ENCODE measurements at regions not wholly inside any gene's neighbourhood (a gene's known extent, or its start where the extent isn't known, plus 50 kb on each side); places are given as distances from the start of the nearest gene placed in this dataset.

DNA sequence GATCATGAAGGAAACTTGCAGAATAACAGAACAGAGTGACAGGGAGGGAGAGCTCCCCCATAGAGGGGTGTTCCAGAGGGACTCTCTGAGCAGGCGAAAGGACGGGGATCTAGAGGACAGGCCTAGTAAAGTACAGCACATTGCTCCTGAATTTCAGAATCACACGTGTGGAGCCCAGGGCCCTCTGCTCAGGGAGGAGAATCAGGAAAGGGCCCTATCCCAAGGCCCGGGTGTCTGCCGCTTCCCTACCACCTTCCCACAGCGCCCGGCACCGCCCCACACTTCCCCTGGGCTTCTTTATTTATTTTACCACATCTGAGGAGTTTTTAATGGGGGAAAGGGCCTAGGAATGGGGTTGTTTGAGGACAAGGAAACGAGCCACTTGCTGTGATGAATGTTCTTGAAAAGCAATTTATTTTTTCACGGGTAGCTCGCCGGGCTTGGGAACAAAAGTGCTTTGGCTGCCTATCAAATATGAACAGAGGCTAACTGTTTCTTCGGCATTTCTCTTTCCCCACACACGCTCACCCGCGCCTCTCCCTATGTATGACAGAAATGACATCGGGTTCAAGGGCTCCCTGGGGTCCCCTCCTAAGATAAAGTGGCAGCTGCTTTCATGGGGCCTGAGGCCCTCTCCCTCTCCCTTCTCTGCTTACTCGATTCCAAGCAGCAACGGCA, 79.3 kb upstream of the GLI2 start:
- Histone ChIP-seq H3K9me2 (replicated peaks; ENCODE audit: insufficient read depth, low read length) (no peaks in the 10 kb centered on the region), H3K79me2 (ENCODE audit: low read length) (no peaks in the 10 kb centered on the region), H3K4me2 (ENCODE audit: low read depth, low read length) (no peak overlapping the region), H4K20me1 (ENCODE audit: insufficient read depth, low read length) (no peaks in the 10 kb centered on the region), H3F3A (ENCODE audit: insufficient read depth, low read length) (no peaks in the 10 kb centered on the region), H2AFZ (ENCODE audit: low read length) (no peak overlapping the region), H3K4me3 (ENCODE audit: low read length) (no peak overlapping the region), H3K4me1 (ENCODE audit: low read length) (no peaks in the 10 kb centered on the region), H3K9me3 (replicated peaks; ENCODE audit: insufficient read depth, low read length) (no peaks in the 10 kb centered on the region), H3K27me3 (replicated peaks; ENCODE audit: insufficient read depth, low read length) (no peaks in the 10 kb centered on the region), H3K9ac (ENCODE audit: low read length) (no peak overlapping the region), H3K36me3 (replicated peaks; ENCODE audit: insufficient read depth, low read length) (no peaks in the 10 kb centered on the region), H3K27ac (ENCODE audit: low read length) (no peak overlapping the region)
- DNase-seq, result no peak
- TF ChIP-seq, protein P1, sequence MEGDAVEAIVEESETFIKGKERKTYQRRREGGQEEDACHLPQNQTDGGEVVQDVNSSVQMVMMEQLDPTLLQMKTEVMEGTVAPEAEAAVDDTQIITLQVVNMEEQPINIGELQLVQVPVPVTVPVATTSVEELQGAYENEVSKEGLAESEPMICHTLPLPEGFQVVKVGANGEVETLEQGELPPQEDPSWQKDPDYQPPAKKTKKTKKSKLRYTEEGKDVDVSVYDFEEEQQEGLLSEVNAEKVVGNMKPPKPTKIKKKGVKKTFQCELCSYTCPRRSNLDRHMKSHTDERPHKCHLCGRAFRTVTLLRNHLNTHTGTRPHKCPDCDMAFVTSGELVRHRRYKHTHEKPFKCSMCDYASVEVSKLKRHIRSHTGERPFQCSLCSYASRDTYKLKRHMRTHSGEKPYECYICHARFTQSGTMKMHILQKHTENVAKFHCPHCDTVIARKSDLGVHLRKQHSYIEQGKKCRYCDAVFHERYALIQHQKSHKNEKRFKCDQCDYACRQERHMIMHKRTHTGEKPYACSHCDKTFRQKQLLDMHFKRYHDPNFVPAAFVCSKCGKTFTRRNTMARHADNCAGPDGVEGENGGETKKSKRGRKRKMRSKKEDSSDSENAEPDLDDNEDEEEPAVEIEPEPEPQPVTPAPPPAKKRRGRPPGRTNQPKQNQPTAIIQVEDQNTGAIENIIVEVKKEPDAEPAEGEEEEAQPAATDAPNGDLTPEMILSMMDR (IDR thresholded peaks at IDR 0.05; ENCODE audit: low read length), result no peak
- TF ChIP-seq EZH2phosphoT487 (IDR thresholded peaks at IDR 0.05; ENCODE audit: low read length), result no peak
- no peak for TF ChIP-seq EZH2 (optimal IDR thresholded peaks at IDR 0.05; ENCODE audit: low read depth, low read length)

DNA sequence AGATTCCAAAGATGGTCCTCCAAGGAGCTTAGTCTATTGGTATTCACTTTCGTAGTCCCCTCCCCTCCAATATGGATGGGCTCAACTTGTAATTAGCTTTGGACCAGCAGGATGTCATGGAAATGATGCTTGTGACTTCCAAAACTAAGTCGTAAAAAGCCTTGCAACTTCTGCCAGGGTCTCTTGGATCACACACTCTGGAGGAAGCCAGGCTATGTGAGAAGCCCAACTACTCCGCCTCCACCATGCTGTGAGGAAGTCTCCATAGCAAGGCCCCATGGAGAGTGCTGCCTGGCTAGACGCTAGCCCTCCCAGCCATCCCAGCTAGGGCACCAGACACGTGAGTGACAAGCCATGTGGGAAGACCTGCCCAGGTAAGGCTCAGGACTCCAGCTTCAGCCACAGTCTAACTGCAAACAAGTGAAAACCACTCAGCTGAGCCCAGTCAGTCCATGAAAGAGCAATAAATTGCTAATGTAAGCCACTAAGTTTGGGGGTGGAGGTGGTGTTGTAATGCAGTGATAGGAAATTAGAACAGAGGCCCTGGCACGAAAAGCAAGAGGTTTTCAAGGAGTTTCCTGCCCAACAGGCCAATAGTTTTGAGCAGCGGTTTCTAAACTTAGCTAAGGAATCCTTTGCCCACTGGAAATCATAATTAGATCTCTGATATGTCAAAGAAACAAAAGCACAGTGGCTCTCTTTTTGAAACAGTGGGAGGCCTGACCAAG, 77.5 kb upstream of the GLI2 start:
- TF ChIP-seq EZH2phosphoT487 (IDR thresholded peaks at IDR 0.05; ENCODE audit: low read length) (no peak), EZH2 (optimal IDR thresholded peaks at IDR 0.05; ENCODE audit: low read depth, low read length) (no peak)
- TF ChIP-seq, protein P1 (IDR thresholded peaks at IDR 0.05; ENCODE audit: low read length), result no peak
- Histone ChIP-seq H3F3A (ENCODE audit: insufficient read depth, low read length) (no peaks in the 10 kb centered on the region), H3K36me3 (replicated peaks; ENCODE audit: insufficient read depth, low read length) (no peaks in the 10 kb centered on the region), H3K27me3 (replicated peaks; ENCODE audit: insufficient read depth, low read length) (no peaks in the 10 kb centered on the region), H4K20me1 (ENCODE audit: insufficient read depth, low read length) (no peaks in the 10 kb centered on the region), H3K79me2 (ENCODE audit: low read length) (no peaks in the 10 kb centered on the region), H3K4me3 (ENCODE audit: low read length) (no peak overlapping the region), H2AFZ (ENCODE audit: low read length) (no peak overlapping the region), H3K9me2 (replicated peaks; ENCODE audit: insufficient read depth, low read length) (no peaks in the 10 kb centered on the region), H3K9me3 (replicated peaks; ENCODE audit: insufficient read depth, low read length) (no peaks in the 10 kb centered on the region), H3K4me2 (ENCODE audit: low read depth, low read length) (no peak overlapping the region), H3K27ac (ENCODE audit: low read length) (no peak overlapping the region), H3K4me1 (ENCODE audit: low read length) (no peaks in the 10 kb centered on the region), H3K9ac (ENCODE audit: low read length) (no peak overlapping the region)
- no peak for DNase-seq

- Histone ChIP-seq H4K20me1 (ENCODE audit: insufficient read depth, low read length) (no peaks in the 10 kb centered on the region), H3K36me3 (replicated peaks; ENCODE audit: insufficient read depth, low read length) (no peaks in the 10 kb centered on the region), H3K27ac (ENCODE audit: low read length) (no peak overlapping the region), H3K9ac (ENCODE audit: low read length) (no peak overlapping the region), H3K4me2 (ENCODE audit: low read depth, low read length) (no peak overlapping the region), H3K4me1 (ENCODE audit: low read length) (no peaks in the 10 kb centered on the region), H3K27me3 (replicated peaks; ENCODE audit: insufficient read depth, low read length) (no peaks in the 10 kb centered on the region), H3K4me3 (ENCODE audit: low read length) (no peak overlapping the region), H2AFZ (ENCODE audit: low read length) (no peak overlapping the region), H3K9me3 (replicated peaks; ENCODE audit: insufficient read depth, low read length) (no peaks in the 10 kb centered on the region), H3K79me2 (ENCODE audit: low read length) (no peaks in the 10 kb centered on the region), H3F3A (ENCODE audit: insufficient read depth, low read length) (no peaks in the 10 kb centered on the region), H3K9me2 (replicated peaks; ENCODE audit: insufficient read depth, low read length) (no peaks in the 10 kb centered on the region)
- no peak for TF ChIP-seq EZH2phosphoT487 (IDR thresholded peaks at IDR 0.05; ENCODE audit: low read length)
- DNase-seq, result no peak
These were observed 76.9 kb upstream of the GLI2 start for GRCh38 chr2:120658770-120659158.

Measured in MM.1S (cell line).